HG02870 (cell line): ENCODE measurements at regions not wholly inside any gene's neighbourhood (a gene's known extent, or its start where the extent isn't known, plus 50 kb on each side); places are given as distances from the start of the nearest gene placed in this dataset.

Experiments
- ATAC-seq: cut with Tn5 transposase; IDR thresholded peaks from one replicate; pipeline ENCODE4 v1.9.1; 2021; ENCODE audit warnings: mild to moderate bottlenecking, moderate library complexity; ENCODE audit not compliant: unreplicated experiment

DNA sequence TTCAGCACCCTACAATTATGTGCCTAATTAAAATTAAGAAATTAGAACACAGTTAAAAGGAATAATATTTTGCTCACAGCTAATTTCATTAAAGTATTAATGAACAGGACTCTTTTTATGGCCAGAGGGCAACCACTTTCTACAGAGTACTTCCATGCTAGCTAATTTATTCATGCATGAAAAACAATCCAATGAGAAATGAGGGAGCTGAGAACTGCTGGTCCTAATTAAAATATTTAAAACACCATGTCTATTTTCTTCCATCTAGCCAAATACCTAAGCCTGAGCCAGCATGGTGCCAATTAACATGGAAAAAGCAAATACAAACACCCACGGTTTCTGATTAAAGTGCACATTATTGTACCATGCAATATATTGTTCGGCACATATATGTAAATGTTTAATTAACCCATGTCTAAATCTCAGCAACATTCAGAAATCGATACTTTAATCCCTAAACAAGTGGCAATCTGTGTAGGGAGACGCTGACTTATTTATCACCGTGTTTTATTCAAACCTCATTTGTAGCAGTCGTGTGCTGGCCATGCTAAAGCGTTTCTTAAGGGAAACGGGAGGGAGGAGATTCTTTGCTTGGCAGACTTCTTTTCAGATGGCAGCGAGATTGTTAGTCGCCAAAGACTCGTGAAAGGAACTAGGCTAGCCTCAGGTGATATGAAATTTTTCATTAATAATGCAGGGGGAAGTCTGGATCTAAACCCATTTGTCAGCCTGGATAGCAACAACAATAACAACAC, 193.5 kb downstream of the ANXA2 start:
- no peak for ATAC-seq

DNA sequence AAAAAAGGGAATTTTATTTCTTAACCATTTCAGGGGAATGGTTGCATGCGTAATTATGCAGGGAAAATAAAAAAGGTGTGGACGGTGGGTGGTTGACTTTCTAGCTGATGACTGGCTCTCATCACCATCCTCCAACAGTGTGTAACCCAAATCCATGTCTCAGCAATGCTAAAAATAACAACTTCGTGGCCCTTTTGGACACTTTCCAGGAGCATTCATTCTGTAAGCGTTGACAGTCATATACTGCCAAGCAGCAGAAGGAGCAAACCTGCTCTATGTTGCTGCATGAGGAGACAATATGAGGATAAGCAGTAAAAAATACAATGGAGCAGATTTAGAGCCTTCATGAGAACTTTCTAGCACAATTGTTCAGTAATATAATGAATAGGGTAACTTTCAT, 189.1 kb downstream of the ANXA2 start:
- ATAC-seq: no peak

DNA sequence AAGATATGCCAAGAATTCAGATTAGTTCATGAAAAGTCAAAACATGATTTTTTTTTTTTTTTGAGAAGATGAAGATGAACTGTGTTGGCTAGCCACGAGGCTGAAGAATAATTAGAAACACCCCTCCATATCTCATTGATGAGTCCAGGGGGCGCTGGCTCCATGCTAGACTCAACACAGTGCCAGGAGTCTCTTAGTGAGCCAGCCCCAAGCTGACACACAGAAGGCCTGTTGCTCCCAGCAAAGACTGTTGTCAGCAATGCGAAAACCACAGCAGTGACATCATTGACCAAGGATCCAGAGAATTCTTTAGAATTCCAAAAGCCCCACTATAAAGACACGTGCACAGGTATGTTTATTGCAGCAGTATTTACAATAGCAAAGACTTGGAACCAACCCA, 185.2 kb downstream of the ANXA2 start:
- ATAC-seq: no peak

- no peak for ATAC-seq
Observed at GRCh38 chr15:60213377-60214000, 184.3 kb downstream of the ANXA2 start.

- ATAC-seq: no peak
Observed at GRCh38 chr15:60214201-60214600, 183.6 kb downstream of the ANXA2 start.

DNA sequence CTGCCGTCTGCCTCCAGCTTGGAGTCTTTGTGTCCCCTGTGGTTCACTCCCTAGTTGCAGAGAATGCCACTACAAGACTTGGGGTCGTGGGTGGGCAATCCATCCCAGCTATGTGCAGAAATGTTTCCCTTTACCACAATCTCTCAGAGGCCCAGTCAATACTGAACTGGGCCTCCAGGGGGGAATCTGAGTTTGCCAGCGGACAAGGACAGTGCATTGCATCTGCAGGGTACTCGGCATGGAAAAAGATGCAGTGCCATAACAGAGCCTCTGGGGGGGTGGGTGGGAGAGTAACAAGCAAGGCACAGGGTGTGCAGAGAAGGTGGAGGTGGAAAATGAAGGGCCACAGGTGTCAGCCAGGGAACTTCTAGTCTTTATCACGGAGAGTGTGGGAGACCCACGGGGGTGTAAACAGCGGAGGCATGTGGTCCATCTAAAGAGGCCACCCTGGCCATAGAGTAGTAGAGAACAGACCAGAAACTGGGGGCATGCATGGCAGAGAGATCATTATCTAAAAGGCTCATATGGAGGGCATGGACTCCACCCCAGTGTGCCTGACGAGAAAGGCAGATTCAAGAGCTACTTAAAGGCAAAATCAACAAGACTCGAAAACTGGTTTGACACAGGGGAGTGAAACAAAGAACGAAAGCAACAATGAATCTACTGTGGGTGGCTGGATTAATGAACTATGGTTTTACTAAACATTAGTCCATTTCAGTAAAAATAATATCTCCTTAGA, 182.4 kb downstream of the ANXA2 start:
- ATAC-seq: no peak

- ATAC-seq: no peak
Observed at GRCh38 chr15:60217161-60217560, 180.6 kb downstream of the ANXA2 start.

GRCh38 chr15:60218256-60218655, 179.5 kb downstream of the ANXA2 start:
- no peak for ATAC-seq

- ATAC-seq: no peak
Observed at GRCh38 chr15:60219866-60220265, 177.9 kb downstream of the ANXA2 start.

DNA sequence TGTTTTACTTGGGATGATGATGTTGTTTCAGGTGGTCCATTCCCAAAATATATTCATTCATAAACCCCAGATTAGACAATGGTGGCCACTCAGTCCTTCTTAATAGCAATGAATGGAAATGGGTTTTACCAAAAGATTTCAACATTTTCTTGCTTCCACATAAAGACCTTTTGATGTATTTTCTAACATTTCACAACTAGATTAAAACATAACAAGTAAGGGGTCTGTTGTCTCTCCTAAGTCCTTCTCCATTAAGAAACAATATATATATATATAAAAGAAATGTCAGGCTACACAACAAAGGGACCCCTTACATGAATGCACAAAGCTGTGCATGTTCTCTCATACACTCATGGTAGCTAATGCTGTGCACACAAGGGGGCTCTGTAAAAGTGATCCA, 176.4 kb downstream of the ANXA2 start:
- ATAC-seq: no peak

GRCh38 chr15:60222404-60222803, 175.4 kb downstream of the ANXA2 start:
- no peak for ATAC-seq

GRCh38 chr15:60223176-60223575, 174.6 kb downstream of the ANXA2 start:
- ATAC-seq: no peak

DNA sequence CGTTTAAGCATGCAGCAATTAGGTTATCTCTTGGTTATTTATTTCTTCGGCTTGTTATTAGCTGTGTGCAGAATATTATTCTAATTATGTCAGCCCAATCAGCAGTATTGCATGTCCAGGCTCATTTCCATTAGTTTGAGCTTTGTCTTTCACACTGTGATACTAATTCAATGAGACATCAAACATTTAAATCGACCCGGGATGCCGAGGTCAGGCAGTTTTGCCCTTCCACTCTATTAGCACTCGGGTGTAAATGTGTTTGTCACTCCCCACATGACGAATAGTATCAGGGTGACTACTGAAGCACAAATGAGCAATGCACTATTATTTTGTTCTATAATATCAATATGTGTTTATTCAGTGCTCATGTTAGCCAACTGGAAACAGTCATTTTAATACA, 170.9 kb downstream of the ANXA2 start:
- ATAC-seq: no peak

- ATAC-seq: no peak
Observed at GRCh38 chr15:60228101-60228500, 169.7 kb downstream of the ANXA2 start.

DNA sequence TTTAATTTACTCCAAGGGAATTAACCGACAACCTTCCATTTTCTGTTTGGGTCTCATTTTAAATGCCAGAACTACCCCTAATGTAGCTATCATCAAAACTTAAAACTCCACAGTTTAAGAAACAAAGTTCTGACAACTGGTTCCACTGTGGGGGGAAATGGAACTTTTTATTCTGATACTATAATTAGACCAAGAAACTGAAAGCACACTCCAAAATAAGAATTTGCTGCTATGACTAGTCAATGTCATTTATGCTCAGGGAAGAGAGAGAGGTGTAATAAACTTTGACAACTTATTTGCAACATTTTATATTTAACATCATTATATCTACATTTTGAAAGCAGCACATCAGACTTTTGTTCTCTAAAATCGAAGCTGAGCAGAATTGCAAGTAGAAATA, 169.2 kb downstream of the ANXA2 start:
- ATAC-seq: no peak

GRCh38 chr15:60235951-60236710, 161.7 kb downstream of the ANXA2 start:
- no peak for ATAC-seq

DNA sequence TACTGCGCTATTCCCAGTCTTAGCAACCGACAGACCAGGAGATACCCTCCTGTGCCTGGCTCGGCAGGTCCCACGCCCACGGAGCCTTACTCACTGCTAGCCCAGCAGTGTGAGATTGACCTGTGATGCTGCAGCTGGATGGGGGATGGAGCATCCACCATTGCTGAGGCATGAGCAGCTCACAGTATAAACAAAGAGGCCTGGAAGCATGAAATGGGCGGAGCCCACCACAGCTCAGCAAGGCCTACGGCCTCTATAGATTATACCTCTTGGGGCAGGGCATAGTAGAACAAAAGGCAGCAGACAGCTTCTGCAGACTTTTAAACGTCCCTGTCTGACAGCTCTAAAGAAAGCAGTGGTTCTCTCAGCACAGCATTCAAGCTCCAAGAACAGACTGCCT, 160.3 kb downstream of the ANXA2 start:
- no peak for ATAC-seq

- no peak for ATAC-seq
Observed at GRCh38 chr15:60243769-60244168, 154.0 kb downstream of the ANXA2 start.

- no peak for ATAC-seq
Observed at GRCh38 chr15:60244813-60245212, 153.0 kb downstream of the ANXA2 start.

- ATAC-seq: no peak
Observed at GRCh38 chr15:60250316-60250715, 147.5 kb downstream of the ANXA2 start.

DNA sequence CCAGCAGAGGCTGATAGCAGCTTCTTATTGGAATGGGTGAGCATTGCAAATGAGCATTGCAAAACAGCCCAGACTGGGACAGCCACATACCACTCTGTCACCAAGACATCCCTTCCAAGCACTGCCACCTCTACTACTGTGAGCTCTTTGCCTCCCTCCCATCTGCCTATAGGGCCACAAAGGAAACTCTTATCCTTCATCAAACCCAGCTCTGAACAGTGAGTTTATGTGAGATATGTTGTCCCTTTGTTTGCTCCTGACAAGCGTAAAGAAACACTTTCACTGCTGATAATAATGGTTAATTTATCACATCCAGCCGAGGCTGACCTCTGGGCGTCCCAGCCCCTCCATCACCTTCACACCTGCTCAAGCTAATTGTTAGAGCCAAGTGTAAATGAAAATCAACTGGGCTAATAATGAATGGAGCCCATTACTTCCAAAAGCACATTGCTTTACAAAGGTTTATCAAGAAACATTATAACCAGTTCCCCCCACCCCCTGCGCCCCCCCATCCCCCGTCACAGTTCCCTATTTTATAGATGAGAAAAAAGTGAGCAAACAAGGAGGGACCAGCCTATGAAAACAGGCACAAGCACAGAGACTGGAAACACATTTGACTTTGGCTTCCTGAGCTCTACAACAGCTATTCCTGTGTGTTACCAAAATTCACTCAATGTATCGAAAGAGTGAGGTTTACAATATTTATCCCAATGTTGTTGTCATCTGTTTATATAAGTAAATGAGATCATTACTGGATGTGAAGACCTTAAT, 146.3 kb downstream of the ANXA2 start:
- no peak for ATAC-seq
